ENCODE measurements at regions not wholly inside any gene's neighbourhood (a gene's known extent, or its start where the extent isn't known, plus 50 kb on each side); places are given as distances from the start of the nearest gene placed in this dataset.
A peak's percentile ranks its signal among the peaks of the same experiment; 100 is the strongest.
"Not testable (repeated sequence)": the region's sequence is repeated elsewhere in the genome, so short reads cannot be mapped to it uniquely, and the experiment has no call there.

- DNase-seq (ENCODE audit: low read depth in 2 of 2), result no peak
Measured at GRCh38 chr6:153412519-153412918, 281.4 kb upstream of the RGS17 start.

- no peak for DNase-seq (ENCODE audit: low read depth in 2 of 2)
Measured at GRCh38 chr6:153411070-153411648, 280.1 kb upstream of the RGS17 start.

- DNase-seq (ENCODE audit: low read depth in 2 of 2), result no peak
Measured at GRCh38 chr6:153405931-153406330, 274.8 kb upstream of the RGS17 start.

GRCh38 chr6:153401751-153402150 lies 270.7 kb upstream of the RGS17 start:
- DNase-seq (ENCODE audit: low read depth in 2 of 2), result no peak

- no peak for DNase-seq (ENCODE audit: low read depth in 2 of 2)
Measured at GRCh38 chr6:153392156-153392555, 261.1 kb upstream of the RGS17 start.

GRCh38 chr6:153373869-153374268 lies 242.8 kb upstream of the RGS17 start:
- DNase-seq (ENCODE audit: low read depth in 2 of 2), result no peak

GRCh38 chr6:153368131-153368530 lies 237.0 kb upstream of the RGS17 start:
- DNase-seq (ENCODE audit: low read depth in 2 of 2), result no peak

- DNase-seq (ENCODE audit: low read depth in 2 of 2), result no peak
Measured at GRCh38 chr6:153367021-153367420, 235.9 kb upstream of the RGS17 start.

- DNase-seq (ENCODE audit: low read depth in 2 of 2), result no peak
Measured at GRCh38 chr6:153357391-153357790, 226.3 kb upstream of the RGS17 start.

- DNase-seq (ENCODE audit: low read depth in 2 of 2), result no peak
Measured at GRCh38 chr6:153340568-153340967, 209.5 kb upstream of the RGS17 start.

- no peak for DNase-seq (ENCODE audit: low read depth in 2 of 2)
Measured at GRCh38 chr6:153334121-153334520, 203.0 kb upstream of the RGS17 start.

- not testable (repeated sequence) for DNase-seq (ENCODE audit: low read depth in 2 of 2)
Measured at GRCh38 chr6:153331221-153331620, 200.1 kb upstream of the RGS17 start.

GRCh38 chr6:153328194-153328593 lies 197.1 kb upstream of the RGS17 start:
- DNase-seq (ENCODE audit: low read depth in 2 of 2), result no peak

- DNase-seq (ENCODE audit: low read depth in 2 of 2), result no peak
Measured at GRCh38 chr6:153325661-153326060, 194.6 kb upstream of the RGS17 start.

- peak in 1 of 2 donors; percentile 17 for DNase-seq (ENCODE audit: low read depth in 2 of 2)
Measured at GRCh38 chr6:153312634-153313033, 181.6 kb upstream of the RGS17 start.

GRCh38 chr6:153309651-153310050 lies 178.6 kb upstream of the RGS17 start:
- DNase-seq (ENCODE audit: low read depth in 2 of 2), result no peak

- DNase-seq (ENCODE audit: low read depth in 2 of 2), result no peak
Measured at GRCh38 chr6:153302133-153302532, 171.1 kb upstream of the RGS17 start.

GRCh38 chr6:153301602-153302001 lies 170.5 kb upstream of the RGS17 start:
- DNase-seq (ENCODE audit: low read depth in 2 of 2), result no peak

GRCh38 chr6:153282456-153282855 lies 151.4 kb upstream of the RGS17 start:
- DNase-seq (ENCODE audit: low read depth in 2 of 2), result not testable (repeated sequence)

- no peak for DNase-seq (ENCODE audit: low read depth in 2 of 2)
Measured at GRCh38 chr6:153275997-153276396, 144.9 kb upstream of the RGS17 start.

- no peak for DNase-seq (ENCODE audit: low read depth in 2 of 2)
Measured at GRCh38 chr6:153272201-153272980, 141.3 kb upstream of the RGS17 start.

- no peak for DNase-seq (ENCODE audit: low read depth in 2 of 2)
Measured at GRCh38 chr6:153263489-153263888, 132.4 kb upstream of the RGS17 start.

- no peak for DNase-seq (ENCODE audit: low read depth in 2 of 2)
Measured at GRCh38 chr6:153251326-153251725, 120.2 kb upstream of the RGS17 start.

- no peak for DNase-seq (ENCODE audit: low read depth in 2 of 2)
Measured at GRCh38 chr6:153237670-153238069, 106.6 kb upstream of the RGS17 start.
